GM12873 (cell line): ENCODE measurements at regions not wholly inside any gene's neighbourhood (a gene's known extent, or its start where the extent isn't known, plus 50 kb on each side); places are given as distances from the start of the nearest gene placed in this dataset.

ENCODE experiments used
- TF ChIP-seq, protein P1 (sequence below): IDR thresholded peaks from 2 replicates; pipeline ENCODE4 v1.5.1; 2012; ENCODE audit warnings: low read depth, mild to moderate bottlenecking, moderate library complexity, low read length, control low read depth; ENCODE audit not compliant: insufficient read depth; ENCODE audit errors: missing control alignments

DNA sequence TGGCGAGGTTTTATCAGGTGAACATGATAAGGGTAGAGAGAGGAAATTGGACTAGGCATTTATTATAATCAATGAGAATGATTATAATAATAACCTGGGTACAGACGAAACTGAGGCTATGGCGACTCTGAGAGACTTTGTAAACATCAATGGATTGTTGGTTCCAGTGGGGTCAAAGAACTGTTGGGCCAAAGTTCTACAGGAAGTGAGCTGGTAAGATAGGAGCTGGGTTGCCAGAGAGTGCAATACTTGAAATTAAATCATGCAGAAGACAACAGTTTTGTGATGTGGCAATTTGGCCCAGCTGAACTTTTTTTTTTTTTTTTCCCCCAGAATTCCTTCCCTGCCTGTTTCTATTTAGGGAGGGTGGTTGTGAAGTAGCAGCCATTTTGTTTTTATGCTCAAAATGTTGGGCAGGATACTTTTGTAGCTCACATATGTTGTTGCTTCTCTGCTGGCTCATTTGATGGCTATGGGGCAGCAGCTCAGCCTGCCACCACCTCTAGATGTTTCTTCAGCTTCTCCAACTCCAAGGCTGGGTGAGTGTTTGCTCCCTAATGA is 286.5 kb upstream of the B3GALT2 start:
- TF ChIP-seq, protein P1, sequence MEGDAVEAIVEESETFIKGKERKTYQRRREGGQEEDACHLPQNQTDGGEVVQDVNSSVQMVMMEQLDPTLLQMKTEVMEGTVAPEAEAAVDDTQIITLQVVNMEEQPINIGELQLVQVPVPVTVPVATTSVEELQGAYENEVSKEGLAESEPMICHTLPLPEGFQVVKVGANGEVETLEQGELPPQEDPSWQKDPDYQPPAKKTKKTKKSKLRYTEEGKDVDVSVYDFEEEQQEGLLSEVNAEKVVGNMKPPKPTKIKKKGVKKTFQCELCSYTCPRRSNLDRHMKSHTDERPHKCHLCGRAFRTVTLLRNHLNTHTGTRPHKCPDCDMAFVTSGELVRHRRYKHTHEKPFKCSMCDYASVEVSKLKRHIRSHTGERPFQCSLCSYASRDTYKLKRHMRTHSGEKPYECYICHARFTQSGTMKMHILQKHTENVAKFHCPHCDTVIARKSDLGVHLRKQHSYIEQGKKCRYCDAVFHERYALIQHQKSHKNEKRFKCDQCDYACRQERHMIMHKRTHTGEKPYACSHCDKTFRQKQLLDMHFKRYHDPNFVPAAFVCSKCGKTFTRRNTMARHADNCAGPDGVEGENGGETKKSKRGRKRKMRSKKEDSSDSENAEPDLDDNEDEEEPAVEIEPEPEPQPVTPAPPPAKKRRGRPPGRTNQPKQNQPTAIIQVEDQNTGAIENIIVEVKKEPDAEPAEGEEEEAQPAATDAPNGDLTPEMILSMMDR = no peak

DNA sequence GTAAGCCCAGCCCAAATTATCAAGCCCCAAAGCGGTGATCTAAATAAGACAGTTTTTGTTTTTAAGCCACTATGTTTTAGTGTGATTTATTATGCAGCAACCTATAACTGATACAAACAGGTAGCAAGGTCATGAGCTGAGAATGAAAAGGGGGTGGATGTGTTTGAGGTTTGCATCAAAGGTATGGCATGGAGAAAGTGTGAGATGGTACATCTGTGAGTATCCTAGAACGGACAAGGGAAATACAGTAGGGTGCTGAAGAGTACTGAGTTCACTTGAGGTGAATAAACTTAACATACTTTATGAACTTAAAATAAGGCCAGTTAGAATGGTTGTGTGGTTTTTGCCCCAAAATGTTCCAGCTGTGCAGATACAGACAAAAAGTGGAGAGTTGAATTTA is 286.0 kb upstream of the B3GALT2 start:
- TF ChIP-seq, protein P1 = no peak

DNA sequence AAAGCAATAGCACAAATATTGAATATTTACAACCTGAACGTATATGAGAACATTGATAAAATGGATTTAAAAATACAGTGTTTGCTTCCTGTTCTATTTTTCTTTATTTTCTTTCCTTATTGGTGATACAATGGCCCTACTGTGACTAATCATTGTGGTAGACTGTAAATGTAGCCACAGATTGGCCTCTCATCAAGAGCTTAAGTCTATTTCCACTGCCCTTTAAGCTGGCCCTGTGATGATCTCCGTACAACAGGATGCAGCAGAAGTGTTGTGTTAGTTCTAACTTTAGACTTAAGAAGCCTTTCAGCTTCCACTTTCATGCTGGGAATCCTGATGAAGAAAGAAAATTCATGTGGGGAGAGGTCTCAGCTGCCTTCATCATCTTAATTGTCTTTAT is 285.6 kb upstream of the B3GALT2 start:
- TF ChIP-seq, protein P1 = no peak

DNA sequence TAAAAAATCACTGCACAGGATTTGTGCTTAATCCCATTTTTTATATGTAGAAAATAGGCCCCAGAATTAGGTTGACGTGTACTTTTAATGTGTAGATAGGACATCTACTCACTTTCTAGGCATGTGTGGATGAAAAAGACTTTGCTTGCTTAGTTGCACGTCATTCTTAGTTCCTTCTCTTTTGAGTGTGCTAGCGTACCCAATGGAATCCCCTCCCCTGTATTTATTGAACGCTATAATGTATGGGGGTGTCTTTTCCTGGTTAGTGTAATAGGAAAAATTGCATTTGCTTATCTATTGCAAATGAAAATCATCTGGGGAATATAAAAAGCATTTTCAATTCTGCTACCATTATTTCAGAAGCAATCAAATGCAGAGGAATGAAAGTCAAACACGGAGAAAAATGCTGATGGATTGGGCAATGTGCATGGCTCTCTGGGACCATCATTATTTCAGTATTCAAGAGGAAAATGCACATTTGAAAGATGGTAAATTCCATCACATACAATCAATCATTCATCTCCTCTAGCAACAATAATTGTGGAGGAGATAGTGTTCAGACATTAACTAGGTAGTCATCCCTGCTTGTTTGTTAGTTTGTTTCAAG is 277.0 kb upstream of the B3GALT2 start:
- TF ChIP-seq, protein P1 = no peak

DNA sequence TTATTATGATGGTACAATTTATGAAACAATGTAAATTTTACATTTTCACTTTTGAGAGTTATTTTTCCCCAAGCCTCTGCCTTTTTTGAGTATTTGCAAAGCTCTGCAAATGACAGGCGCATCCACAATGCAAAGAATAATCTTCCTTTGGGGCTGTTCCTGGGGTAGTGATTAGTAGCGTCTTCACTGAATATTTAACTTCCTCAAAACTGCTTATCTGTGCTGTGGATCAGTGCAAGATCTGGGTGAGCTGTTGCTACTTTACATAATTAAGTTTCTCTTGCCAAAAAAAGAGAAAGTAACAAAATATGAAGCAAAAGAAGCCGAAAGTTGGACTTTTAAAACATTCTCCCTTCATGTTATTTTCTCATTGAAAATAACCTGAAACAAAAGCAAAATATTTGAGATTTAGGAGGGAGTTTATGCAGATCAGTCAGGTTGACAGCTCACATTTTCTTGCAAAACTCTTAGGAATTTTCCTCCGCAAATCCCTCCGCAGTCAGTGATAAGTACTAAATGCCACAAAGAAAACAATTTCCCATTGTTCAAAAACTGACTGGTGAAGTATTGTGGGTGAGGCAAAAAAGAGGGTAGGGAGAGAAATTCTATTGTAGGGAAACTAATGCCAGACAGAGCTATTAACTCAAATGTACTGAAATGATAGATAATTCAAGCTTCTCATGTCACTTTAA is 276.4 kb upstream of the B3GALT2 start:
- TF ChIP-seq, protein P1 = no peak

DNA sequence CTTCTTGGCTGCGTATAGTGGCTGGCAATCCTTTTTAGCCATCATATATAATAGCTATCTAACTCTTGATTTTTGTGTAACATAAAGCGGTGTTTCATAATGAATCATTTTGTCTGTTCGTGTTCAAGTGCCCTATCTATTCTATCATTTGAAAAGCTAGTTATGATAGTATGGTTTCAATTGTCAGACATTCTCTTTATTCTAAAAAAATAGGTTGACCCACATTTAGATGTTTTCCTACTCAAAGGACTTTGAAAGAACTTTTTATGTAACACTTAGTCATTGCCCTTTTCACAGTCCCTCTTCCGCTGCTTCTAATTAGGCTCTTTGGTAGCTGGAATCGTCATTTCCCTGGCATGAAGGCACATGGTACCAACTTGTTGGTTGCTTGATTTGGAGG is 272.2 kb upstream of the B3GALT2 start:
- TF ChIP-seq, protein P1 = no peak

DNA sequence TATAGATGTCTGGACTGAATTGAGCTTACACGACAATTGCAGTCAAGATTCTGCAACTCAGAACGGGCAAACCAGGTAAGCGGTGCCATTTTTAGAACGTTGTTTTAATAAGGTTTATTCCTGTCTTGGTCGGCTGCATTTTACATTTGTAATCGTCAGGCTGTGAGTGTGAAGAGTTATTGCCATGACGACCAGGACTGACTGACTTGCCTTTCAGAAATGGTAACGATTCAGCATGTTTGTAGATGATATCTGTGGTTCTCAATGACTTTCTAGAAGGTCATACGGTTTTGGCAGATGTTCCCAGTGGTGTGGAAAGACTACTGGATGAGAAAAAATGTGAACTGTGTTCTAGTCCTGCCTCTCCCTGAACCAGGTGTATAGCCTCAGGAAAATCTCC is 271.3 kb upstream of the B3GALT2 start:
- TF ChIP-seq, protein P1 = no peak
